GM21526 (cell line): ENCODE measurements at regions not wholly inside any gene's neighbourhood (a gene's known extent, or its start where the extent isn't known, plus 50 kb on each side); places are given as distances from the start of the nearest gene placed in this dataset.

ENCODE experiments used
- ATAC-seq: cut with Tn5 transposase; IDR thresholded peaks from one replicate; pipeline ENCODE4 v1.9.1; 2021; ENCODE audit warnings: moderate library complexity; ENCODE audit not compliant: unreplicated experiment, low FRiP score

DNA sequence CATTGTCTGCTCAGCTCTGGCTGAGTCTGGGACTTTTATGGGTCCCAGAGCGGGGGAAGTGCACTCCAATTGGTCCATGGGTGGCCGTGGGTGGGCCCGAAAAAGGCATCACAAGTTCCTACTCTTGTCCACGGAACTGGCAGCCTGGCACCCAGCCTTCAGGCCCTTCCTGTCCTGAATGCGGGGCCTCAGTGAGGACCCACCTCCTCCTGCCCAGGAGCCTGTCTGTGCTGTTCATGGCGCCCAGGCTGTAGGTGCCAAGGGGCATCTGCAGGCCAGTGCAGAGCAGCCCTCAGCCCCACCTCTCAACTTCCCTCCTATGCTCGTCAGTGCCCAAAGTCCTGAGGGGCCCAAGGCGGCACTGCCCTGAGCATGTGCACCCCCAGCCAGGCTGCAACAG, 411.7 kb upstream of the KIRREL3 start:
- no peak for ATAC-seq

DNA sequence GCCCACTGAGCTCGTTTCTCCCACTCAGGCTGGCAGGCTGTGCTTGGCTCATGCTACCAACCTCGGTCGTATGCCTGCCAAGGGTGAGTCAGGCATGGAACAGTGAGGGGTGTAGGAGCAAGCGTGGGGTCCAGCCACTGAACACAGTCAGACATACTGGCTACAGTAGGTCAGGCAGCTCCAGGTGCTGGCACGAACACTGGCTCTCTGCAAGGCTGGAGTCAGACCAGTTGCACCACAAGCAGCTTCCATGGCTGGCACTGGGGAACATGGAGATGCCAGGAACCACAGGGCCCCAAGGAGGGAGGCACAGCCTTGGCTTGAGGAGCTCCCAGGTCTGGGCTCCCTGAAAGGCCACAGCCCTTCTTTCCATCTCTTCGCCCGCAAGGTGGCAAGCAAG, 410.7 kb upstream of the KIRREL3 start:
- no peak for ATAC-seq

DNA sequence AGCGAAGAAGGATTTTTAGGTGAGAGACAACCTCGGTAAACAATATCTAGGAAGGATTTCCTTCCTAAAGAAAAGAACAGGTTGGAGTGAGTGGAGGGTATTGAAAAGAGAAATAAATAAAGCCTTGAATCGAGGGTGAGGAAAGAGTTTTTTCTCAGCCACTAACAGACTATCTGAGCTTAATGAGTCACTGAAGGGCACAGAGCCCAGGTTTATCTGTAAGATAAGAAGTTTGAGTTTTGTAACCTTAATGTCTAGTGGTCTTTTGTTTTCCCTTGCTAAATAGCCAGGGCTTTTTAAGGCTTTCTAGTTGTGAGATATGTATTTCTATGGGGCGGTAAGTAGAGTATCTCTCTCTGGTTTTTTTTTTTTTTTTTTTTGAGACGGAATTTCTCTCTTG, 394.5 kb upstream of the KIRREL3 start:
- no peak for ATAC-seq

DNA sequence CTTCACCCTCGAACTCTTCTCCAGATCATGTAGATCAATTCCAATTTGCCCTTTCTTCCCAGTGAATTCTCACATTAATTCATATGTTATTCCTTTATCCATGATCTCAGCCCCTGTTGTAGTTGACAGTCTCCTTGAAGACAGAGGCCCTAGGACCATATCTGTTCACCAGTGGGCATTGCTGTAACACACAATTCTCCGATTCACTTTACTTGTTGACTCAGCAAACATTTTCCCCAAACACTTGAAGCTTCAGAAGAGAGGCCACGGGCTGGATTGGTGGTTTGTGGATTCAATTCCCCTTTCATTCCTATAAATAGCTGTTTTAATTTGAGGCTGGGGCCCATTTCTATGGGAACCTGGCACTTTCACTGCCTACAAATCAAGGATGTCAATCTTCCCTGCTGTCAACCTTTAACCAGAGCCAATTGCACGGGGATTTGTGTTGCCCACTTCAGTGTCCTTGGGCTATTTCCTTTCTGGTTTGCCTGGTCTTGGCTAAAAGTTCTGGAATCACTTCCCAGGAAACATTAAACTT, 393.0 kb upstream of the KIRREL3 start:
- ATAC-seq, result no peak

DNA sequence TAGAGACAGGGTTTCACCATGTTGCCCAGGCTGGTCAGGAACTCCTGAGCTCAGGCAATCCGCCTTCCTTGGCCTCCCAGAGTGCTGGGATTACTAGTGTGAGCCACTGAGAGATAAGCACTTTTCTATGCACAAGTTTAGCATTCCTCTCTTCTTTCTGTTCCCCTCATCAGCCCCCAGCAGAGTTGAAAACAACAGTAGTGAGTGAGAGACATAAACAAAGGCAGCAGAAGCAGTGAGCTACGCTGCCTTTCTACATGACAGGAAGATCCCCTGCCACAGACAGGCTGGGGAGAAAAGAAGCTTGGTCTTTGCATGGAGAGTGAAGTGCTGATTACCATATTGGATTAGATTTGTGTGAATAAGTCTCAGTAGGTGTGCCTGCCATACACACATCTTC, 392.0 kb upstream of the KIRREL3 start:
- ATAC-seq, result no peak

DNA sequence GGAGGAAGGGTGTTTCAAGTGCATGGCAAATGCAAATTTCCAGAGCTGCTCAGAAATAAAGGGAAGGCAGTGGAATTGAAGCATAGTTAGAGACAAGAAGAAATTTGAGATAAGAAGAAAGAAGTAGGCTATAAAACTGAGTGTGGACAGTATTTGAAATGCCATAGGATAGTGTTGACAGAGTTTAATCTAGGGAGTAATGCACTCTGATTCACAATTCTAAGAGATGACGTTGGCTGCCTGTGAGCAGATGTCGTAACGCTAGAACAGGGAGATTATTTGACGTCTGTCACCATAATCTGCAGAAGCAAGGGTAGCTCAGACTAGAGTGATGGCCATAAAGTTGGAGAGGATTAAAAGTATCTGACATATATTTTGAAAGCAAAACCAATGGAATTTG, 389.9 kb upstream of the KIRREL3 start:
- ATAC-seq, result no peak

DNA sequence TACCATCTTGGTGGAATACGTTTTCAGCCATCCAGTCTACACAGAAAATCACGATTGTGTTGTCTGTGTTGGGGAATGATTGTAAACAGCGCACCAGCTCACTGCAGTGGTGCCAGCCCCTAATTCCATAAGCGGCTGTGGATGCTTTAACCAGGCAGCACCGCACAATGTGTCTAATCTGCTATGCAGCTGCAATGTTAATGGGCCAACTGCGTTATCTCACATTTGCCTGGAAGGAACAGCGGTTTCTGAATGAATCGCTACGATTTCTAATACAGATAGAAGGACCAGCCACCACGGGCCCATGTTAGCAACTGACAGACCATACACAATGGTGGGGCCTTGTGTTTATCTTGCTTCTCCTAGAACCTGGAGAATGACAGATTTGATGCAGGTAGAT, 384.5 kb upstream of the KIRREL3 start:
- ATAC-seq, result no peak

DNA sequence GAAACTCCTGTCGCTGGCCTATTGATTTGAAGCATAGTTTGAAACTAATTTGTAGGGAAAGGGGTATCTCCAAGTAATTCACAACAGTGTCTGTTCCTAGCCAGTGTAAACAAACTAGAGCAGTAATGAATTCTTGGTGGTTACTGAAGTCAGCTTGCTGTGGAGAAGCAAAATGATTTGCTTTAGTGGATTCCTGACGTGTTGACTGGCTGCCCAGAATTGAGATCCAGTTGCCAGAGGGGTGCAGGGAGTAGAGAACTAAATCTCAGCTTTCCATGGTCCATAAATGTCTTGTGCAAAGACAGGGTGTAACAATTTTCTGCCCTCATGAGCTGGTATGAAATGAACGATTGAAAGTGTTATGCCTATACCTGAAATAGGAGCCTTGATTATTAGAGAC, 382.5 kb upstream of the KIRREL3 start:
- ATAC-seq, result no peak

DNA sequence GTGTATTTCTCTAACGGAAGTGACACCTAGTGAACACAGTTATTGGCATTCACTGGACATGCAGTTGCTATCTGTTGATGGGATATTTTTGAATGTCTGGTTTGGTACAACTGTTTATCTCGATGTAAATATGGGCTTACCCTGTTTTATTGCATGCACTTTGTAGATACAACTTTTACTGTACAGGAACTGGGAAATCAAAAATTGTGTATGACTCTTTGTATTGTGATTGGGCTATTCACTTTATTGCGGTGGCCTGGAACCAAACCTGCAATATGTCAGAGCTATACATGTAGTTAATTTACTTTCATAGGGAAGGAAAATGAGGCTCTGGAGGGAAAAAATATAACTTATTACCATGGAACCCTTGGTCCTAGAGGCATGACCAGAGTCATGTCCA, 380.7 kb upstream of the KIRREL3 start:
- ATAC-seq, result no peak

DNA sequence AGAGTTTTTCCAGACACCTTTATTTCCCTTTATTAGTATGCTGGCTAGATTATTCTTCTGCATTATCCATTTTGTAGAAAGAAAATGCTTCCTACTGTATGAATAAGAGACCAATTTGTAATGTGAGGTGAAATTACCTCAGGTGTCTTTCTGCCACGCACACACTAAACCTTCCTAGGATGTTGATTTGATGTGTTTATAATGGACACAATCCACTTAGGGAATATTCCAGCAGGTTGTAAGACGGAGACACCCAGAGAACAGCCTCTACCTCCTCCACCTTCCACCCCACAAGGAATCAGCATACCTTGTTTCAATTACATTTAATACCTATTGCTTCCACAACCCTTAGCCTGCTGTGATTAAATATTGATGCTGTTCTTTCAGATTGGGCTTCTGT, 379.1 kb upstream of the KIRREL3 start:
- no peak for ATAC-seq

DNA sequence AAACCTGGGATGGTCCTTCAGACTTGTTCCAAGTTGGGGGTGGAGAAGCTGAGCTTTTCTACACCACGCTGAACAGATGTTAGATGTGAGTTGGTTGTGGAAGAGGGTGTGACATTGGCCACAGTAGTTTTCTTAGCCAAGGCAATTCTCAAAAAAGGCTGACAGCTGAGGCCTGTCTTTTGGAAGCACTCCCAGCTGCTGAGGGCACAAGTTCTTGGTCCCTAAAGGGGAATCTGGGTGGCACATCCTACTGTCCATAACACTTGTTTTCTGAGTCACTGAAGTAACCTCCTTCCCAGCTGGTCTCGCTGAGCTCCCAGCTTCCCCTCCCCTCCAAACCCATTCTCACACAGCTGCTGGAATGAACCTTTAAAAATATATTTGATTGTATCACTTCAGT, 375.7 kb upstream of the KIRREL3 start:
- no peak for ATAC-seq

DNA sequence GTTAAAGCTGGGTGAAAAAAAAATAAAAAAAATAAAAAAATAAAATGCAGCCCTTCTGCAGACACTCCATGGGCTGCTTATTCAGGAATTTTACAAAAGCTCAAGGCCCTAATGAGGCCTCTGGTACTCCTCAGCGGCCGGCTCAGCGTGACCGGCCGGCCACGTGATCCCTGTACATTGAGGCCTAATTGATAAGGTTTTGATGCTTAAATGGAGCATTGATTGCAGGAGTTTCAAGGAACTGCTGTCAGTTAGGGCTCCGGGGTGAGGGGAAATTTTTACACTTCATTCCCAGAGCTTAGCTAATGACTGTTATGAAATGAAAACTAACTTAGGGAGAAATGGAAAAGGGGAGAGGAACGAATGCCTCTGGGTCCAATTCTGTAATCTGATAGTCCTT, 368.8 kb upstream of the KIRREL3 start:
- ATAC-seq, result no peak

DNA sequence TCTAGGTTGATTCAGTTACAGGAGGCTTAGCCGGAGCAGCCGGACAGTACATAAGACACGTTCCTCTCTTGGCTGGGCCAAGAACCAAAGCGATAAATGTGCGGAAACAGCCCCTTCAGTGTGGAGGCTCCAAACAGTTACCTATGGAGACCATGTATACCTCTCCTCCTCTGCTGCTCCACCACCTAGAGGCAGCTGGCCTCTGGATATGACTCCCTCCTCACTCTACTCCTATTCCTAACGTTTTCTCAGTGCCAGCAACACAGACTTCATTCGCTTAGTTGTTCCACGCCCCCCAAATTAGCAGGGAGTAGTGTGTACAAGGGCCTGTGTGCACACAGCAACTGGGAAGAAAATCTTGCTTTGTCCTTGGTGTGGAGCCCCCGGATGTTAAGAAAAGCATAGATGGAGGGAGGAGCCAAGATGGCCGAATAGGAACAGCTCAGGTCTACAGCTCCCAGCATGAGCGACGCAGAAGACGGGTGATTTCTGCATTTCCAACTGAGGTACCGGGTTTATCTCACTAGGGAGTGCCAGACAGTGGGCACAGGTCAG, 362.3 kb upstream of the KIRREL3 start:
- no peak for ATAC-seq

DNA sequence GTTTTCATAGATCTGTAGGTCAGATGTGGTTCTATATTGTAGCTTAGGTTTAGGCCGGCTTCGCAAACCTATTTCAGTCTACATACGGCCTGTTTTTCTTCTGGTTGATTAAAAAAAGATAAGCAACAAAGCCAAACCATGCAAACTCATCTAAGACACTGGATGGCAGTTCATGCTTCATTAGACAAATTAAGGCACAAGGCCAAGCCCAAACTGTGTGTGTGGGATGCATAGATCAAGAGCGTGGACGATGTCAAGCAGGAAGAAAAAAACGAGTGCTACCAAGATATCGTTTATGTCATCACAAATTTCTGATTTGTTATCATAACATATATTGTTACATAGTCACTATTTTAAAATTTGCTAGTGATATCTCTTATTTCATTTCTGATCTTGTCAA, 357.6 kb upstream of the KIRREL3 start:
- ATAC-seq, result no peak

DNA sequence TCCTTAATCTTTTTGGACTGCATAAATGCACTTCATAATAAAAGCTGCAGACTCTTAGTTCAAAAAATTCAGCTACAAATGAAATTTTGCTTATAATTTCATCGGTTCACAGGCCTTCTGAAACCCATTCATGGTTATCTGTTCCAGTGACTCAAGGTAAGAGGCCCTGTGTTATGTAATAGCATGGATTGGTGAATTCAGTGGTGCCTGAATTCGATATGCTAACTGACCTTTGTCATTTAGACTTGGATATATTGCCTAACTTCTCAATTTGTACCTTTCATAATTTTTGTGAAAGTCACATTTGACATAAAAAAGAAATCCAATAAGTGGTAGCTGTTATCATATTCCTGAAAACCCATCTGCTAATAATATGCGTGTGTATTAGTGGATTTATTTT, 349.9 kb upstream of the KIRREL3 start:
- ATAC-seq, result no peak

DNA sequence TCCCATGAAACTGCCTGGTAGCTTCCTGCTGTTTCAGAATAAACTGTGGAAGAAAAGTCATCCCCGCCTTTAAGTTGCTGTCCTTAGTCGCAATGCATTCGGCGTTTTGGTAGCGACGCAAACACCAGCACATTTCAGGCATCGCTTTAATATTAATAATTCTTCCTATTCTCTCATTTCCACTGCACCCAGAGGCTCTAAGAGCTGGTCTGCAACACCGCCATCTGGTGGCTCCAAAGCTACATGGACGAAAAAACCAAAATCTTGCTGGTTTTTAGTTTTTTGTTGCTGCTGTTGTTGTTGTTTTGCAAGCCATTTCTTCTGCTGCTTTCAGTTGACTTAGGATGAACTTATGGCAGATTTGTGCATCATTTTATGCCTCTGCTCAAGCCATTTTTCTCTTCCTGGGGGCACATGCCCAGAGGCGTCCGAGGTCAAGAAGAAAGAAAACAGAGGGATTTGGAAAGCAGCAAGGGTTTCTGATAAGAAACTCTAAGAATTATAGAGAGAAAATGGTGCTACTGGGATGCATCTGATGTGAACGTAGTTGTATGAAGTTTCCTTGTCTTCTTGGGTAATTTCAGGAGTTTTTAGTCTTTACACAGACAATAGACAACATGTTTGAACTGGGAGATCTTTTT, 345.4 kb upstream of the KIRREL3 start:
- ATAC-seq, result no peak

DNA sequence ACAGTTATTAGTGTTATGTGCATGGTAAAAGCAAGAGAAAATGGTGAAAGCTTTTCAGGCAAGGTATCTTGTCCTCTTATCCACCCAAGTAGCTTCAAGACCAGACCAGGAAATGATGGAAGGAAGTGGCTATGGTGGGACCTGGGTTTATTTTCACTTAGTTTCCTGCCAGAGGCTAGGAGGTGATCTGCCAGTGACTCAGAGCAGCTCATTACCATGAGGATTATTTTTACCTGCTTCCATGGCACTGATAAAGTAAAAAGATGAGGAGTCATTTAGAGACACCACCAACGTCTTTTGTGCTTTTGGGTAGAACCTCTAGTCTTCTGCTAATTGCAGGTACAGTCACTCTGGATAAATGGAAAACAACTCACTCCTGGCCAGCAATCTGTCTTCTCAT, 339.9 kb upstream of the KIRREL3 start:
- no peak for ATAC-seq

DNA sequence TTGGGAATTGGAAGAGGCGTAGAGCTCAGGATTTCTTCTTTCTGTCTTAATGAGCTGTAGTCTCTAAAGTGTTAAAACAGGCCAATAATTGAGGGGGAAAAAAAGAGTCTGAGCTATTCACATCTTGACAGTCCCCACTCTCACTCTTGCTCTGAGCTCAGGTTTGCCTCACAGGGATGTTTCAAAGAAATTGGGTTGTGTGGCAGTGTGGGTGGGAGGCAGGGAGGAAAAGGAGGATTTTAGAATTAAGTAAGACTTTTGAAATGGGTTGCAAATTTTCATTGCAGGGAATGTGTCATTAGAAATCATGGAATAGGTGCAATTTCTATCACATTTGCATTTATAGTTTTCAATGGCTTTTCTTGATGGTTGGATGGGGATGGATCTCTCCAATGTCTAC, 338.8 kb upstream of the KIRREL3 start:
- ATAC-seq, result no peak

DNA sequence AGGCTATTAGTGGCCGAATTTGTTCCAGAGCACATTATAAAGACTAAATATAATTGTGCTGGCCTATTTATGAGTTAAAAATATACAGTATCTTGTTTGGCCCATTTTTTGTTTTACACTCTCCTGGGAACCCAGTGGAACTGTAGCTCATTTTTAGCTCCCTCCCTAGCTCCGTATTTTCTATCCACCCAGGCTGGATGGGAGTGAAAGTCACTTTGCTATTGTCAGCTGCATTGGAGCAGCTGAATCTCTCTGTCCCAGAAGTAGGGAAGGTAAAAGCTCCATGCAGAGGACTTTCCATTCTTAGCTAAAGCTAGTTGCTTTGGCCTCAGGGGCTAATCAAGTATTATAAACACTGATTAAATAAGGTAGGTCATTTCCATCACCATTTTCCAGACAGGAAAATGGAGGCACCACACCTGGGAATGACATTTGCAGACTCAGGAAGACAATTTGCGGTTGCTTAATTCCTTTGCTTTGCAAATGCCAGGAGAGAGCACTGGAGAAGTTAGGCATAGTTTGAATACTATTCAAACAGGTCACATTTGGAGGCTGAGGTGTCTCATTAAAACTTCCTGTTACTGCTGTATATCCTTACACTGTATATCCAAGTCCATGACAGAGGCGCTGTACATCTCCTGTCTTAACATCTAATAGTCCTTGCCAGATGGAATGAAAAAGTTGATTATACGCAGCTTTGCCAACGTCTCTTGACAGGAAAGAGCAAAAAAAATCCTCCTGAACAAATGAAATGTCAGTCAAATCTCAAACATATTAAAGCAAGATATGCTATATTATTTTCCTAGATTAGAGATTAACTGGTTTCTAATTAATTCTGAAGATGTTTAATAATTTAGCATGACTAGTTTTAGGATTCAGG, 338.1 kb upstream of the KIRREL3 start:
- no peak for ATAC-seq

DNA sequence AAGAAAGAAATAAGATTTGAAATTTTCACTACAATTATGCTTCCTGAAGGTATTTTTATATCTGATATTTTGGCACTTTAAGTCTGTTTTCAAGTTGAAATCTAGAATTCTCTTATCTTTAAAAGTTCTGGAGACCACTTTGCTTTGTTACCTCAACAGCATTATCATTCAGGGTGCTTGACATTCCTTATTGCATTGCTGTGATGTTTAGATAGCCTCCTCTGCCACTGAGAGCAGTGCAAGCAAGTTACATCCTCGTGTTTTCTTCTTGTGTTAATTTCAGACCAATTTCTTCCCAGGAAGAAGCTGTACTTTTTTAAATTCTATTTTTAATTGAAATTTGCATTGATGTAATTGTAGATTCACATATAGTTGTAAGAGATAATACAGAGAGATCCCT, 333.9 kb upstream of the KIRREL3 start:
- no peak for ATAC-seq

DNA sequence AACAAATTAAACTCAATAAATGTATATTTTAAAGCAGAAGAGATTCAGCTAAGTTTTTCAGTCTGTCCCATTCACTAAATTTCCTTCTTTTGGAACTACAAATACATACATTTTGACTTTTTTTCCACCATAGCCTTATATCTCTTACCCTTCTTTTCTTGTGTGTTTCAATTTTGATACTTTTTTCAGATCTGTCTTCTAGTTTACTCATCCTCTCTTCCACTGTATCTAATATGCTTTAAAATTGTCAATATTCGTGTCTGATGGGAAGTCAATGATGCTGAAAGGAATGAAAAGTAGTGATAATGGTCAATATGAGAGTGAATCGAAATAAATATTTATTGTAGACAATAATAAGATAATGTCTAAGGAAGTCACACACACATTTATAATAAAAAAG, 332.3 kb upstream of the KIRREL3 start:
- no peak for ATAC-seq

DNA sequence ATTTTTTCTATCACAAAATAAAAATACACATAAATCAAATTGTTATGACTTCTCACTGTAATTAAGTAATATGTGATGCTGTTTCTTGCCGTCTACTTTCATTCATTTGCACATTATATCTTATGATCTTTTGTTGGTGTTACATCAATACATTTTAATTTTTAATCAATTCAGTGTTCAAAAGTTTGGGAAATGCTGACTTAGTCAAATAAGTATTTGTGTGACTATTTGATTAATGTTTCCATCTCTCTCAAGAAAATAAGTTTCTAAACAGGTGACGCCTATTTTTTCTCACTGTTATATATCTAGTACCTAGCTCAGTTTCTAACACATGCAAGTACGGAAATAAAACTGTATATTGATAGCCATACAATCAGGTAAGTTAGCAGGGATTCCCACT, 329.5 kb upstream of the KIRREL3 start:
- ATAC-seq, result no peak
